ENCODE measurements at regions not wholly inside any gene's neighbourhood (a gene's known extent, or its start where the extent isn't known, plus 50 kb on each side); places are given as distances from the start of the nearest gene placed in this dataset.

DNA sequence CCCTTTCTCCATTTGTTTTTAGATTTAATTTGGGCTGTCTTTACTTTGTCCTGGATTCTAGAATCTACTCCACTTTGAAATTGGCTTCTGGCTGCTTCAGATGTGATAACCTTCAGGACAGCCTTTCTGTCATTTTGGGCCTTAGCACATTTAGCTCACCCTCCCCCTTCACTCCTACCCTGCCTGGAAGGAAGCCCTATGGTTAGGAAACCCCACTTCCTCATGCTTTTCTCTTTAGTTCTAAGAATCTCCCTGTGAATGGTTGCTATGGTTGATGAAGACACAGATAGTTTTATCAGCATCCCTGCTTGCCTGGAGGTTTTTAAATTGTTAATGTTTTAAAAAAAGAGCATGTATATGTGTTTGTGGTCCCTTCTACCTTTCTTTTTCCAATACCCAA lies 100.7 kb upstream of the PTPN13 start:
- no peak for TF ChIP-seq CTCF (conservative IDR thresholded peaks at IDR 0.05; ENCODE audit: low read depth, low read length)
- DNase-seq (ENCODE audit: low read depth), result peak; percentile 33
- no peak overlapping the region for H3K4me3 ChIP-seq (ENCODE audit: low read depth, low read length)

GRCh38 chr4:86496094-86497080 lies 97.7 kb upstream of the PTPN13 start:
- peak; percentile 72 for DNase-seq (ENCODE audit: low read depth)
- H3K4me3 ChIP-seq (ENCODE audit: low read depth, low read length), result no peak overlapping the region
- peak; percentile 95 for TF ChIP-seq CTCF (conservative IDR thresholded peaks at IDR 0.05; ENCODE audit: low read depth, low read length)

- DNase-seq (ENCODE audit: low read depth), result no peak
- TF ChIP-seq CTCF (conservative IDR thresholded peaks at IDR 0.05; ENCODE audit: low read depth, low read length), result no peak
- no peak overlapping the region for H3K4me3 ChIP-seq (ENCODE audit: low read depth, low read length)
Observed at GRCh38 chr4:86497131-86497530, 97.0 kb upstream of the PTPN13 start.

GRCh38 chr4:86497980-86498862 lies 95.9 kb upstream of the PTPN13 start:
- no peak overlapping the region for H3K4me3 ChIP-seq (ENCODE audit: low read depth, low read length)
- DNase-seq (ENCODE audit: low read depth), result peak; percentile 83
- peak; percentile 80 for TF ChIP-seq CTCF (conservative IDR thresholded peaks at IDR 0.05; ENCODE audit: low read depth, low read length)

GRCh38 chr4:86498863-86499166 lies 95.3 kb upstream of the PTPN13 start:
- DNase-seq (ENCODE audit: low read depth), result no peak
- no peak overlapping the region for H3K4me3 ChIP-seq (ENCODE audit: low read depth, low read length)
- no peak for TF ChIP-seq CTCF (conservative IDR thresholded peaks at IDR 0.05; ENCODE audit: low read depth, low read length)

- no peak for DNase-seq (ENCODE audit: low read depth)
- TF ChIP-seq CTCF (conservative IDR thresholded peaks at IDR 0.05; ENCODE audit: low read depth, low read length), result no peak
- H3K4me3 ChIP-seq (ENCODE audit: low read depth, low read length), result no peak overlapping the region
Observed at GRCh38 chr4:86500527-86500926, 93.6 kb upstream of the PTPN13 start.

Measured in choroid plexus epithelial cell (primary cell).